Gastrocnemius medialis (tissue), 4 donors: ENCODE measurements at regions not wholly inside any gene's neighbourhood (a gene's known extent, or its start where the extent isn't known, plus 50 kb on each side); places are given as distances from the start of the nearest gene placed in this dataset.
"Not testable (repeated sequence)": the region's sequence is repeated elsewhere in the genome, so short reads cannot be mapped to it uniquely, and the experiment has no call there.

ENCODE experiments used
- ATAC-seq, 2 donors: fragments of 150-250 bp; one replicate each; pipeline ENCODE4 v1.9.1; 2016
- DNase-seq, 2 donors: peaks; one replicate each; pipeline ENCODE4 v3.0.0-alpha.2; 2019
- H3K27ac ChIP-seq, 4 donors: fragments of 200-600 bp; sonication (generic); 1 replicate in 1 of 4; 2 replicates in 3 of 4; pipeline ENCODE4 v1.5.1; 2016 to 2018; ENCODE audit warnings: mild to moderate bottlenecking in 2 of 4, moderate library complexity in 1 of 4
- H3K27me3 ChIP-seq, 3 donors: fragments of 200-600 bp; sonication (generic) in 2 of 3; 1 replicate in 1 of 3; 2 replicates in 2 of 3; pipeline versions ENCODE4 v1.5.1 to v1.6.0; 2016 to 2019; ENCODE audit warnings: mild to moderate bottlenecking in 1 of 3, moderate library complexity in 1 of 3
- H3K36me3 ChIP-seq, 2 donors: fragments of 200-600 bp; sonication (generic) in 1 of 2; one replicate each; pipeline ENCODE4 v1.5.1; 2017 to 2018
- H3K4me1 ChIP-seq, 2 donors: fragments of 200-600 bp; sonication (generic) in 1 of 2; one replicate each; pipeline ENCODE4 v1.5.1; 2016 to 2017; ENCODE audit warnings: mild to moderate bottlenecking in 2 of 2
- H3K4me3 ChIP-seq, 4 donors: fragments of 200-600 bp; sonication (generic) in 3 of 4; 1 replicate in 1 of 4; 2 replicates in 3 of 4; pipeline ENCODE4 v1.5.1; 2016 to 2019; ENCODE audit warnings: mild to moderate bottlenecking in 2 of 4
- H3K9me3 ChIP-seq, 3 donors: fragments of 200-600 bp; sonication (generic) in 2 of 3; 1 replicate in 1 of 3; 2 replicates in 2 of 3; pipeline ENCODE4 v1.5.1; 2016 to 2019
- POLR2A ChIP-seq, 2 donors: fragments of 450-650 bp; IDR thresholded peaks; one replicate each; pipeline ENCODE4 v1.6.1; 2017; ENCODE audit warnings: antibody characterized with exemption in 2 of 2, mild to moderate bottlenecking in 2 of 2, moderate library complexity in 2 of 2
- in situ Hi-C, 4 donors: fragments of 200-750 bp; cut with MboI; loops; one replicate each; pipeline versions ENCODE4 v1.15.0 to v1.8.0; 2017; ENCODE audit warnings: low sequenced_read_pairs in 4 of 4
- intact Hi-C: fragments of 100-400 bp; cut with DNase I; formaldehyde crosslinking; loops from one replicate; pipeline ENCODE4 v1.15.1; 2023; ENCODE audit warnings: low total_unique reads
- TF ChIP-seq, protein P1 (sequence below), 5 experiments: fragments of 450-650 bp in 3 of 5; fragments of 200-600 bp in 2 of 5; sonication (generic) in 2 of 5; IDR thresholded peaks in 4 of 5; conservative IDR thresholded peaks in 1 of 5; 1 replicate in 4 of 5; 2 replicates in 1 of 5; pipeline ENCODE4 v1.5.1; 2016 to 2019; ENCODE audit warnings: antibody characterized with exemption in 5 of 5, mild to moderate bottlenecking in 3 of 5, moderate library complexity in 3 of 5

GRCh38 chr4:115562506-115562905, 449.1 kb upstream of the NDST4 start:
- no peak for ATAC-seq
- Histone ChIP-seq H3K4me3 (no peak overlapping the region), H3K36me3 (no peaks in the 10 kb centered on the region), H3K4me1 (no peaks in the 10 kb centered on the region), H3K9me3 (no peaks in the 10 kb centered on the region), H3K27me3 (no peaks in the 10 kb centered on the region), H3K27ac (no peak overlapping the region)
- intact Hi-C loops, result no loop called here
- in situ Hi-C loops, result no loop called here
- DNase-seq, result no peak
- TF ChIP-seq POLR2A (IDR thresholded peaks at IDR 0.05), result no peak
- TF ChIP-seq, protein P1, sequence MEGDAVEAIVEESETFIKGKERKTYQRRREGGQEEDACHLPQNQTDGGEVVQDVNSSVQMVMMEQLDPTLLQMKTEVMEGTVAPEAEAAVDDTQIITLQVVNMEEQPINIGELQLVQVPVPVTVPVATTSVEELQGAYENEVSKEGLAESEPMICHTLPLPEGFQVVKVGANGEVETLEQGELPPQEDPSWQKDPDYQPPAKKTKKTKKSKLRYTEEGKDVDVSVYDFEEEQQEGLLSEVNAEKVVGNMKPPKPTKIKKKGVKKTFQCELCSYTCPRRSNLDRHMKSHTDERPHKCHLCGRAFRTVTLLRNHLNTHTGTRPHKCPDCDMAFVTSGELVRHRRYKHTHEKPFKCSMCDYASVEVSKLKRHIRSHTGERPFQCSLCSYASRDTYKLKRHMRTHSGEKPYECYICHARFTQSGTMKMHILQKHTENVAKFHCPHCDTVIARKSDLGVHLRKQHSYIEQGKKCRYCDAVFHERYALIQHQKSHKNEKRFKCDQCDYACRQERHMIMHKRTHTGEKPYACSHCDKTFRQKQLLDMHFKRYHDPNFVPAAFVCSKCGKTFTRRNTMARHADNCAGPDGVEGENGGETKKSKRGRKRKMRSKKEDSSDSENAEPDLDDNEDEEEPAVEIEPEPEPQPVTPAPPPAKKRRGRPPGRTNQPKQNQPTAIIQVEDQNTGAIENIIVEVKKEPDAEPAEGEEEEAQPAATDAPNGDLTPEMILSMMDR (IDR thresholded peaks at IDR 0.05 in 4 of 5, conservative IDR thresholded peaks at IDR 0.05 in 1 of 5), result no peak

DNA sequence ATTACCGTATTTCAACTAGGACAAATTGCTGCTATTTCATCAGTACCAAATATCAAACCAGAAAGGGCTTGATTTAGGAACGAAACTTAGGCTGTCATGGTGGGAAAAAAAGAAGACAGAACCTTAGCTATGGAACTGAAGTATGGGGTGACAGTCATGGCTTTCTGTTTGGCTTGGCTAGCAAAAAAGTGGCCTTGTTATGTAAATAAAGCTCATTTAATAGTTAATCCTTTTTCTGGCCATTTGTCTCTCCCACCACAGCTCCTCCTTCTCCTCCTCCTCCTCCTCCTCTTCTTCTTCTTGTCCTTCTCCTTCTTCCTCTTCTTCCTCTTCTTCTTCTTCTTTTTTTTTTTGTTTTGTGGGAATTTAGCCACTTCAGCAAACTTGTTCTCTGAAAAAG, 434.7 kb upstream of the NDST4 start:
- ATAC-seq (no peak), DNase-seq (no peak)
- no peaks in the 10 kb centered on the region for H3K27me3 ChIP-seq
- no peak for TF ChIP-seq POLR2A (IDR thresholded peaks at IDR 0.05)
- TF ChIP-seq, protein P1 (IDR thresholded peaks at IDR 0.05 in 4 of 5, conservative IDR thresholded peaks at IDR 0.05 in 1 of 5), result no peak
- no peaks in the 10 kb centered on the region for H3K36me3 ChIP-seq
- H3K4me1 ChIP-seq, result no peaks in the 10 kb centered on the region
- intact Hi-C loops, result no loop called here
- no peaks in the 10 kb centered on the region for H3K9me3 ChIP-seq
- H3K27ac ChIP-seq, result no peak overlapping the region
- H3K4me3 ChIP-seq, result no peak overlapping the region
- in situ Hi-C loops, result no loop called here

- in situ Hi-C loops, result no loop called here
- intact Hi-C loops, result no loop called here
- Histone ChIP-seq H3K4me1 (no peaks in the 10 kb centered on the region), H3K9me3 (no peaks in the 10 kb centered on the region), H3K27ac (no peak overlapping the region), H3K36me3 (no peaks in the 10 kb centered on the region), H3K4me3 (no peak overlapping the region), H3K27me3 (no peaks in the 10 kb centered on the region)
- no peak for TF ChIP-seq POLR2A (IDR thresholded peaks at IDR 0.05)
- TF ChIP-seq, protein P1 (IDR thresholded peaks at IDR 0.05 in 4 of 5, conservative IDR thresholded peaks at IDR 0.05 in 1 of 5), result no peak
- ATAC-seq (no peak), DNase-seq (no peak)
These were observed 424.0 kb upstream of the NDST4 start for GRCh38 chr4:115537387-115537786.

GRCh38 chr4:115529126-115529525, 415.7 kb upstream of the NDST4 start:
- Histone ChIP-seq H3K27me3 (no peaks in the 10 kb centered on the region), H3K9me3 (no peaks in the 10 kb centered on the region), H3K36me3 (no peaks in the 10 kb centered on the region), H3K4me3 (no peak overlapping the region), H3K4me1 (no peaks in the 10 kb centered on the region), H3K27ac (no peak overlapping the region)
- DNase-seq, result no peak
- TF ChIP-seq, protein P1 (IDR thresholded peaks at IDR 0.05 in 4 of 5, conservative IDR thresholded peaks at IDR 0.05 in 1 of 5), result no peak
- TF ChIP-seq POLR2A (IDR thresholded peaks at IDR 0.05), result no peak
- intact Hi-C loops, result no loop called here
- ATAC-seq, result no peak
- in situ Hi-C loops, result no loop called here

DNA sequence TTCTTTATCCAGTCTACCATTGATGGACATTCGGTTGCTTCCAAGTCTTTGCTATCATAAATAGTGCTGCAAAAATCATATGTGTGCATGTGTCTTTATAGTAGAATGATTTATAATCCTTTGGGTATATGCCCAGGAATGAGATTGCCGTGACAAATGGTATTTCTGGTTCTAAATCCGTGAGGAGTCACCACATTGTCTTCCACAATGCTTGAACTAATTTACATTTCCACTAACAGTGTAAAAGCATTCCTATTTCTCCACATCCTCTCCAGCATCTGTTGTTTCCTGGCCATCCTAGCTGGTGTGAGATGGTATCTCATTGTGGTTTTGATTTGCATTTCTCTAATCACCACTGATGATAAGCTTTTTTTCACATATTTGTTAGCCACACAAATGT, 406.1 kb upstream of the NDST4 start:
- intact Hi-C loops, DNase-seq, H3K4me1 ChIP-seq, H3K36me3 ChIP-seq, ATAC-seq, H3K27ac ChIP-seq, H3K27me3 ChIP-seq, H3K4me3 ChIP-seq, H3K9me3 ChIP-seq, in situ Hi-C loops: not testable (repeated sequence)
